ENCODE measurements at regions not wholly inside any gene's neighbourhood (a gene's known extent, or its start where the extent isn't known, plus 50 kb on each side); places are given as distances from the start of the nearest gene placed in this dataset.
A peak's percentile ranks its signal among the peaks of the same experiment; 100 is the strongest.

DNA sequence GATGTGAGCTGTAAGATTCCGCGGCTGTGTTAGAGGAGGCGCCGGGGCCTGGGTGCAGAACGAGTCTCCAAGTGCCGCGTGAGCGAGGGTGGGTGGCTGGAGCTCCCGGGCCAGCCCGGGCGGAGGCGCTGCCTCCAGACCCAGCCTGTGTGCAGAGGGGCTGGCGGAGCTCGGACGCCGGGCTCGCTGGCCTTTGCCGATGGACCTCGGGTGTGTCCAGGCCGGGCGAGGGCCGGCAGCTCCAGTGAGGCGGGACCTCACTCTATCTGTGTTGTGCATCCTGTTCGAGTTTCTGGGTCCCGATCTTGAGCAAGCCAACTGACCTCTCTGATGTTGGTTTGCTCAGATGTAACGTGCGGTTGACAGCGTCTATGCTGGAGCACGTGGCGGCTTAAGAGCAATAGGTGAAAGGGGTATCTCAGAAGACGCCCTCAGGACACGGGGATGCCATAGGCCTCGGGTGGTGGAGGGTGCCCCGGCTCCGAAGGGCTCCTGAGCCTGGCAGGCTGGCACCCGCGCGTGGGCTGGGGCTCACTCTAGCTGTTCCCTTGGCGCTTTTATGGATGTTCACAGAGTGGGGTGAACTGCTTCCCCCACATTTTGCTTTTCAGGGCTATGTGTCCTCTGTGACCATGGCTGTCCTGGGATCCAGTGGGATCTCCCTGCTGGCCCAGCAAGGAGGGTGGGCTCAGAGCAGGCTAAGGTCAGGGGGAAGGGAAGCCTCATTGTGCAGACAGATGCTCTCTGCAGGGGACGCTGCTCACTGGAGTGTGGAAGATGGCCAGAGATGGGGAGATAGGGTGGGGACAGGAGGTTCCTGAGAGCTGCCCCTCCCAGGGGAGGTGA lies 69.8 kb downstream of the MRPL36 start:
- Histone ChIP-seq H3K36me3 (ENCODE audit: insufficient read depth, low read length) (no peaks in the 10 kb centered on the region), H3K4me3 (ENCODE audit: low read length) (no peak overlapping the region), H3K4me1 (ENCODE audit: control insufficient read depth, insufficient read depth, low read length) (no peaks in the 10 kb centered on the region), H3K9ac (ENCODE audit: low read depth, low read length) (no peak overlapping the region), H3K4me2 (ENCODE audit: low read length) (no peak overlapping the region), H3K27me3 (ENCODE audit: control insufficient read depth, insufficient read depth, low read length) (no peaks in the 10 kb centered on the region), H3K9me3 (replicated peaks; ENCODE audit: low read length) (no peaks in the 10 kb centered on the region)

DNA sequence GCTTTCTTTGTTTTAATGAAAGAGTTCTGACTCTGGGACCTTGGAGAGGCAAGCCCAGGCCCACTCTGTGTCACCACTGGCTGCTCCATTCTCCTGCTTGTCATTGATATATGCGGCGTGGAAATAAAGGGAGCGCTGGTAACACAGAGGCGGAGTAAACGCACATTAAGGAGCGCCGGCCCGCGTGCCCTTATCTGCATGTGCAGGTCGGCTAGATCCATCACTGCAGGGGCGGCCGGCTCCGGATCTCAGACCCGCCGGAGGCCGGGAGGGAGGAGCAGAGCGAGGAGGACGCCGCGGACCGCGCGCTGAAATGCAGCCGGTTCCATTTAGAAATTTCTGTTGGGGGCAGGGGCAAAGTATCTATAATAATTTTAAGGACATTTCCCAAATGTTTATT lies 70.8 kb downstream of the MRPL36 start:
- H3K9me3 ChIP-seq (replicated peaks; ENCODE audit: low read length): no peaks in the 10 kb centered on the region
- no peaks in the 10 kb centered on the region for H3K27me3 ChIP-seq (ENCODE audit: control insufficient read depth, insufficient read depth, low read length)
- no peak overlapping the region for H3K4me3 ChIP-seq (ENCODE audit: low read length)
- no peaks in the 10 kb centered on the region for H3K36me3 ChIP-seq (ENCODE audit: insufficient read depth, low read length)
- no peaks in the 10 kb centered on the region for H3K4me1 ChIP-seq (ENCODE audit: control insufficient read depth, insufficient read depth, low read length)
- no peak overlapping the region for H3K9ac ChIP-seq (ENCODE audit: low read depth, low read length)
- no peak overlapping the region for H3K4me2 ChIP-seq (ENCODE audit: low read length)

GRCh38 chr5:1727571-1727970 lies 72.1 kb downstream of the MRPL36 start:
- Histone ChIP-seq H3K36me3 (ENCODE audit: insufficient read depth, low read length) (no peaks in the 10 kb centered on the region), H3K27me3 (ENCODE audit: control insufficient read depth, insufficient read depth, low read length) (no peaks in the 10 kb centered on the region), H3K9ac (ENCODE audit: low read depth, low read length) (no peak overlapping the region), H3K9me3 (replicated peaks; ENCODE audit: low read length) (no peaks in the 10 kb centered on the region), H3K4me2 (ENCODE audit: low read length) (no peak overlapping the region), H3K4me3 (ENCODE audit: low read length) (no peak overlapping the region), H3K4me1 (ENCODE audit: control insufficient read depth, insufficient read depth, low read length) (no peaks in the 10 kb centered on the region)

- H3K4me2 ChIP-seq (ENCODE audit: low read length): no peak overlapping the region
- no peaks in the 10 kb centered on the region for H3K9me3 ChIP-seq (replicated peaks; ENCODE audit: low read length)
- no peak overlapping the region for H3K9ac ChIP-seq (ENCODE audit: low read depth, low read length)
- H3K27me3 ChIP-seq (ENCODE audit: control insufficient read depth, insufficient read depth, low read length): no peaks in the 10 kb centered on the region
- no peaks in the 10 kb centered on the region for H3K36me3 ChIP-seq (ENCODE audit: insufficient read depth, low read length)
- H3K4me1 ChIP-seq (ENCODE audit: control insufficient read depth, insufficient read depth, low read length): no peaks in the 10 kb centered on the region
- H3K4me3 ChIP-seq (ENCODE audit: low read length): no peak overlapping the region
Measured at GRCh38 chr5:1726956-1727355, 72.7 kb downstream of the MRPL36 start.

- Histone ChIP-seq H3K36me3 (ENCODE audit: insufficient read depth, low read length) (no peaks in the 10 kb centered on the region), H3K9me3 (replicated peaks; ENCODE audit: low read length) (no peaks in the 10 kb centered on the region), H3K27me3 (ENCODE audit: control insufficient read depth, insufficient read depth, low read length) (no peaks in the 10 kb centered on the region), H3K4me2 (ENCODE audit: low read length) (no peak overlapping the region), H3K9ac (ENCODE audit: low read depth, low read length) (no peak overlapping the region), H3K4me1 (ENCODE audit: control insufficient read depth, insufficient read depth, low read length) (no peaks in the 10 kb centered on the region), H3K4me3 (ENCODE audit: low read length) (no peak overlapping the region)
Measured at GRCh38 chr5:1726469-1726865, 73.2 kb downstream of the MRPL36 start.

GRCh38 chr5:1725641-1726468 lies 73.8 kb downstream of the MRPL36 start:
- no peaks in the 10 kb centered on the region for H3K27me3 ChIP-seq (ENCODE audit: control insufficient read depth, insufficient read depth, low read length)
- no peak overlapping the region for H3K4me2 ChIP-seq (ENCODE audit: low read length)
- H3K9ac ChIP-seq (ENCODE audit: low read depth, low read length): no peak overlapping the region
- no peak overlapping the region for H3K4me3 ChIP-seq (ENCODE audit: low read length)
- no peaks in the 10 kb centered on the region for H3K9me3 ChIP-seq (replicated peaks; ENCODE audit: low read length)
- no peaks in the 10 kb centered on the region for H3K4me1 ChIP-seq (ENCODE audit: control insufficient read depth, insufficient read depth, low read length)
- H3K36me3 ChIP-seq (ENCODE audit: insufficient read depth, low read length): no peaks in the 10 kb centered on the region

DNA sequence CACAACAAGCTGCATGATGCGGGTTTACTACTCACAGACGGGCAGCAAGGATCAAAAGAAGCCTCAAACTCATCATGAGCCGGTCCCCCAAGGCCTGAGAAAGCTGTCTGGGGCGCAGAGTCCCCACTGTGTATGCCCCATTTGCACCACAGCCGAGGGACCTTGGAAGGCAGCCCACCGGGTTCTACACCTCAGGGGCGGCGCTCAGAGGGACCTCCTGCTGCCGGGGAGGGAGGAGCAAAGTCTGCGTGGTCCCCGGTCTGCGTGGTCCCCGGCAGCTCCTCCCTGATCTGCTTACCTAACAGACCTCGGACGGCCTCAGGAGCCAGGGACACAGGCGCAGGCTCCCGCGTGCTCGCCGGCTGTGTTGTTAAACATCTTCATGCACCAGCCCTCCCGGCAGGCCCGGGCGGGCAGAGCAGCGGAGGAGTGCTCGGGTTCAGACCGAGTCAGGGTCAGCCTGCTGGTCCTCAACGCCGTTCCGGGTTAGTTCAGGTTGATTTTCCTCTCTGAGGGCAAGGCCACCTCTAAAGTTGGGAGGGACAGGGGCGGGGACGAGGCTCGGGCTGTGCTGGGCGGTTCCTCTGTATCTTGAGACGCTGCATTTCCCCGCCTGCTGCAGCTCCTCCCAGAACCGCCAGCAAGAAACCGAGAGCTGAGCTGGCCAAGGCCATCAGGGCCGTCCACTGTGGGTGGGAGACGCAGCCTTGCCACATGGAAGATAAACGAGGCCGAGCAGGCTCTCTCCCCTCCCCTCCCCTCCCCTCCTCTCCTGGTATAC lies 74.6 kb downstream of the MRPL36 start:
- H3K9ac ChIP-seq (ENCODE audit: low read depth, low read length): no peak overlapping the region
- no peak overlapping the region for H3K4me3 ChIP-seq (ENCODE audit: low read length)
- H3K36me3 ChIP-seq (ENCODE audit: insufficient read depth, low read length): no peaks in the 10 kb centered on the region

DNA sequence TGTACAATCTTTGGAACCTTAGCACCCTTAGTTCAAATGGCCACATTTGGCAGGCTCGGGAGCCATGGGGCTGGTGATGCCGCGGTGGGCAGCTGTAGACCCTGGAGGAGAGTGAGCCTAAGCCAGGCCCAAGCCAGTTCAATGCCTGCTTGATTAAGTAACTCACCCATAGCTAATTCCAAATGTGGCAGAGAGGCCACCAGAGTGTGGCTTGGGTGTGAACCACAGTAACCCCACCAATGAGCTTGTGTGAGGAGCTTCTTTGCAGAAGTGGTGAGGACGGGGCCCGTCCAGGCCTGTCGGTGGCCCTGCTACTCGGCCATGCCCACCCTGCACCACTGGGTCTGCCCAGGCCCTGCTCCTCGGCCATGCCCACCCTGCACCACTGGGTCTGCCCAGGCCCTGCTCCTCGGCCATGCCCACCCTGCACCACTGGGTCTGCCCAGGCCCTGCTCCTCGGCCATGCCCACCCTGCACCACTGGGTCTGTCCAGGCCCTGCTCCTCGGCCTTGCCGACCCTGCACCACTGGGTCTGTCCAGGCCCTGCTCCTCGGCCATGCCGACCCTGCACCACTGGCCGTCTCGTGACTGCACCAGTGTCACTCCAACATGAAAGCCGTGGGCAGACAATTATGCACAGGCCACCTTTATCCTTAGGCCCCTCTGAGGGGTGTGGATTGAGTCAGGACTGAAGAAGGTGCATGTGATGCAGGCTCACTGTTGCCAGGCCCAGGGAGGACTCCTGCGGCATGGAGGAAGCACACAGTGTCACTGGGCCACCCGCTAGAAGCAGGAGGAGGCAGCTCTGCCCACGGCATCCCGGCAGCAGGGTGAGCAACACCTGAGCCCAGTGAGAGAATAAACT lies 75.4 kb downstream of the MRPL36 start:
- H3K4me1 ChIP-seq (ENCODE audit: control insufficient read depth, insufficient read depth, low read length): no peaks in the 10 kb centered on the region
- no peak overlapping the region for H3K9ac ChIP-seq (ENCODE audit: low read depth, low read length)
- H3K27me3 ChIP-seq (ENCODE audit: control insufficient read depth, insufficient read depth, low read length): no peaks in the 10 kb centered on the region
- no peak overlapping the region for H3K4me3 ChIP-seq (ENCODE audit: low read length)
- H3K9me3 ChIP-seq (replicated peaks; ENCODE audit: low read length): no peaks in the 10 kb centered on the region
- H3K36me3 ChIP-seq (ENCODE audit: insufficient read depth, low read length): no peaks in the 10 kb centered on the region
- no peak overlapping the region for H3K4me2 ChIP-seq (ENCODE audit: low read length)

More for the DNA sequence above, 74.6 kb downstream of the MRPL36 start:
- Histone ChIP-seq H3K4me2 (ENCODE audit: low read length) (peak overlapping the region; percentile 25), H3K4me1 (ENCODE audit: control insufficient read depth, insufficient read depth, low read length) (no peaks in the 10 kb centered on the region), H3K27me3 (ENCODE audit: control insufficient read depth, insufficient read depth, low read length) (no peaks in the 10 kb centered on the region), H3K9me3 (replicated peaks; ENCODE audit: low read length) (no peaks in the 10 kb centered on the region)

DNA sequence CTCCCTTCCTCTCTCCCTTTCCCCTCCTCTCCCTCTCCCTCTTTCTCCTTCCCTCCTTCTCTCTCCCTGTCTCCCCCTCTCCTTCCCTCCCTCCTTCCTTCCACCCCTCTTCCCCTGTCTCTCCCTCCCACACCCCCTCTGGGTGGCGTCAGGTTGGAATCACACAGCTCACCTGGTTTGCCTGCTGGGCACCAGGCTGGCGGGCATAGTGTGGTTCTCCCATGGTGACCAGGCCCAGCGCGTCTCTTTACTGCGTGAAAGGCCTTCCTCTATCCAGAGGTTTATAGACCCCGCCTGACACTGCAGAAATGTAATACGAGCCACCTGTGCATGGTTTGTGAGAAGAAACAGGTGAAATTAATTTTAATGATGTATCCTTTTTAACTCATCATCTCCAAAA lies 76.2 kb downstream of the MRPL36 start:
- H3K27me3 ChIP-seq (ENCODE audit: control insufficient read depth, insufficient read depth, low read length): no peaks in the 10 kb centered on the region
- peaks cover 4% of the 10 kb centered on the region for H3K9me3 ChIP-seq (replicated peaks; ENCODE audit: low read length)
- no peak overlapping the region for H3K4me2 ChIP-seq (ENCODE audit: low read length)
- H3K36me3 ChIP-seq (ENCODE audit: insufficient read depth, low read length): no peaks in the 10 kb centered on the region
- H3K4me1 ChIP-seq (ENCODE audit: control insufficient read depth, insufficient read depth, low read length): no peaks in the 10 kb centered on the region
- no peak overlapping the region for H3K4me3 ChIP-seq (ENCODE audit: low read length)
- no peak overlapping the region for H3K9ac ChIP-seq (ENCODE audit: low read depth, low read length)

GRCh38 chr5:1722877-1723276 lies 76.8 kb downstream of the MRPL36 start:
- Histone ChIP-seq H3K27me3 (ENCODE audit: control insufficient read depth, insufficient read depth, low read length) (no peaks in the 10 kb centered on the region), H3K9ac (ENCODE audit: low read depth, low read length) (no peak overlapping the region), H3K4me2 (ENCODE audit: low read length) (no peak overlapping the region), H3K36me3 (ENCODE audit: insufficient read depth, low read length) (no peaks in the 10 kb centered on the region), H3K4me3 (ENCODE audit: low read length) (no peak overlapping the region), H3K4me1 (ENCODE audit: control insufficient read depth, insufficient read depth, low read length) (no peaks in the 10 kb centered on the region), H3K9me3 (replicated peaks; ENCODE audit: low read length) (peaks cover 4% of the 10 kb centered on the region)
